NCI-H2227 (cell line): ENCODE measurements at regions not wholly inside any gene's neighbourhood (a gene's known extent, or its start where the extent isn't known, plus 50 kb on each side); places are given as distances from the start of the nearest gene placed in this dataset.

Experiments
- DNase-seq: peaks from one replicate; lab custom pipeline; 2025; ENCODE audit not compliant: unreplicated experiment; lab: John Stamatoyannopoulos, UW

DNA sequence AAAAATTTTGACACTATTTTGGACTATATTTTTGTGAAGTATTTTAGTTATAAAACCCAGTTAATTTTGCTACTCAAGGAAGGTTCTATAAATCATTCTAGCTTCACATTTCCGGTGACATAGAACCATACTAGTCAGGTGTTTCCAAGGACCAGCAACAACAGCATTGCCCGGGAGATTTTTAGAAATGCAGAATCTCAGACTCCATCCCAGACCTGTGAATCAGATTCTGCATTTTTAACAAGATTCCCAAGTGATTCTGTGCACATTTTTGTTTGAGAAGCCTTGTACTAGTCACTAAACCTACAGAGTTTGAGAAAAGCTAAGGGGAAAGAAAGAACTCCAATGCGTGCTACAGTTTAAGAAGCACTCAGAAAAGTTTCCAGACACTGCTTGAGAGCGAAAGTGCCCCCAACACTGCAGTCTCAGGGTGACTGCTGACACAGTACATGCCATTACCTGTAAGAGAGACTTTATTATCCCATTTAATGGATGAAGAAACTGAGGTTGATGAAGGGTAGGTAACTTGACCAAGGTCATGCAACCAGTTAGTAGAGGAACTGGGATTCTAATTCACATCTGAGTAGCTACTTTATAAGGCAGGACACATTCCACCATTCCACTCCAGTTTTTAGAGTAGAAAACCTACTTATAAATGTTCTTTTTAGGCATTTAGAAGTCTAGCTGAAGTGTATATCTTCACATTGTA, 49.7 kb upstream of the USP3 start:
- DNase-seq, result no peak
